SK-N-MC (cell line): ENCODE measurements at regions not wholly inside any gene's neighbourhood (a gene's known extent, or its start where the extent isn't known, plus 50 kb on each side); places are given as distances from the start of the nearest gene placed in this dataset.

Source experiments
- EZH2 ChIP-seq: fragments of 200-600 bp; sonication (generic); IDR thresholded peaks from one replicate; pipeline ENCODE4 v1.6.1; 2017; ENCODE audit warnings: antibody characterized with exemption
- POLR2AphosphoS5 ChIP-seq: IDR thresholded peaks from 2 replicates; pipeline ENCODE4 v1.6.1; 2012; ENCODE audit warnings: mild to moderate bottlenecking, low read depth, low read length, borderline replicate concordance

DNA sequence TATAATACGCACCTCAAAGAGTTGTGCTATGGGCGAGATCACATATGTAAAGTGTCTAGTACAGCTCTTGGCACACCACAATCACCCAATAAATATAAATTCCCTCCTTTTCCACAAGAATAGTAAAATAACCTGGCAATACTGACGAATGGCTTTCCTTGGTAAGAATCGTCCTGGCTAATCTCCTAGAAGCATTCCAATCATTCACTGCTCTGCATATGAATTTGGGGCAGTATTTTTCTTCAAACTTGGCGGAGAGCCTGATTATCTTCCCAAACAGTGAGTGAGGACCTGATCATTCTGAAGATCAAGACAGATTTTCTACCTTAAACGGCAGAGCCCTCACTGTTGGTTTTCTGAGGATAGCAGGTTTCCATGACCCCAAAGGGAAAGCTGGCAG is 96.0 kb downstream of the TMEM215 start:
- TF ChIP-seq EZH2 (no peak), POLR2AphosphoS5 (no peak)
